ENCODE measurements at regions not wholly inside any gene's neighbourhood (a gene's known extent, or its start where the extent isn't known, plus 50 kb on each side); places are given as distances from the start of the nearest gene placed in this dataset.

DNA sequence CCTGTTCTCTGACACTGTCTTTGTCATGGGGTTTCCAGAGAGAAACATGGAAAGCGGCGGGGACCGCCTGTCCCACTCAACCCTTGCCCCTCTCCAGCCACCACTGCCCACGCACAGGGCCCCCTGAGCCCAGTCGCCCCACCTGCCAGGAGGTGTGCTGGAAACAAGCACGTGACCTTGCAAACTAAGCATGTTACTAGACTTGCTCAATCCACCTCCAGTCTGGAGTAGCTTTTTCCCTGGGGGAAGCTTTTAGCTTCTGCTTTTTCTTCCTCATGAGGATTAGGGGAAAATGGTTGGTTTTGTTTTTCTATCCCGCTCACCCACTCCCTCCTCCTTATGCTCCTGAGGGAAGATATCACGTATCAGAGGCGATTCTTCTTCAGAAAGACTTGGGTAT is 105.7 kb downstream of the PLEKHG1 start:
- Histone ChIP-seq H2AFZ (ENCODE audit: low read depth) (no peak overlapping the region), H3K79me2 (ENCODE audit: insufficient read depth, low read depth) (no peaks in the 10 kb centered on the region), H3K27me3 (ENCODE audit: insufficient read depth, low read depth) (no peaks in the 10 kb centered on the region), H3K4me3 (IDR thresholded peaks at IDR 0.05; ENCODE audit: insufficient read depth, low read depth, low read length) (no peak overlapping the region), H3K4me2 (no peak overlapping the region), H3K36me3 (ENCODE audit: insufficient read depth) (no peaks in the 10 kb centered on the region), H3K9ac (no peak overlapping the region), H3K4me1 (ENCODE audit: low read depth, poor library complexity, severe bottlenecking) (peaks cover 20% of the 10 kb centered on the region), H3K27ac (no peak overlapping the region), H4K20me1 (ENCODE audit: insufficient read depth) (no peaks in the 10 kb centered on the region)
- TF ChIP-seq, protein P1, sequence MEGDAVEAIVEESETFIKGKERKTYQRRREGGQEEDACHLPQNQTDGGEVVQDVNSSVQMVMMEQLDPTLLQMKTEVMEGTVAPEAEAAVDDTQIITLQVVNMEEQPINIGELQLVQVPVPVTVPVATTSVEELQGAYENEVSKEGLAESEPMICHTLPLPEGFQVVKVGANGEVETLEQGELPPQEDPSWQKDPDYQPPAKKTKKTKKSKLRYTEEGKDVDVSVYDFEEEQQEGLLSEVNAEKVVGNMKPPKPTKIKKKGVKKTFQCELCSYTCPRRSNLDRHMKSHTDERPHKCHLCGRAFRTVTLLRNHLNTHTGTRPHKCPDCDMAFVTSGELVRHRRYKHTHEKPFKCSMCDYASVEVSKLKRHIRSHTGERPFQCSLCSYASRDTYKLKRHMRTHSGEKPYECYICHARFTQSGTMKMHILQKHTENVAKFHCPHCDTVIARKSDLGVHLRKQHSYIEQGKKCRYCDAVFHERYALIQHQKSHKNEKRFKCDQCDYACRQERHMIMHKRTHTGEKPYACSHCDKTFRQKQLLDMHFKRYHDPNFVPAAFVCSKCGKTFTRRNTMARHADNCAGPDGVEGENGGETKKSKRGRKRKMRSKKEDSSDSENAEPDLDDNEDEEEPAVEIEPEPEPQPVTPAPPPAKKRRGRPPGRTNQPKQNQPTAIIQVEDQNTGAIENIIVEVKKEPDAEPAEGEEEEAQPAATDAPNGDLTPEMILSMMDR (conservative IDR thresholded peaks at IDR 0.05; ENCODE audit: low read depth, low read length): no peak

DNA sequence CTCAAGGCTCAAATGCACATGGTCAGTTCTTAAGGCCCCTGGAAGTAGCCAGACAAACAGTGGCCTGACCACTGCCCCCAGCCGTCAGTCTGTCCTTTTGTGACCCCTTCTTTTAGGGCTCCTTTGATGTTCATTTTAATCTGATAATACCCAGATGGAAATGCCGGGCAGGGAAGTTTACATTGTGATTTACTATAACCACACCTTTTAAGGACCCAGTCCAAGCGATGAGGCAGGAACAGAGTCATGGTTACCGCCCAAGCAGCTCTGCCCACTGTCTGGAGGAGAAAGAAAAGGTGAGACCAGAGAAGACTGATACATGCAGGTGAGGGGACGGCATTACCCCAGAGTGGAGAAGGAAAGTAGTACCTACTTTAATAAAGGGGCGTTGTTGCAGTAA is 110.6 kb downstream of the PLEKHG1 start:
- no peak overlapping the region for H2AFZ ChIP-seq (ENCODE audit: low read depth)
- H3K27me3 ChIP-seq (ENCODE audit: insufficient read depth, low read depth): no peaks in the 10 kb centered on the region
- no peaks in the 10 kb centered on the region for H3K36me3 ChIP-seq (ENCODE audit: insufficient read depth)
- no peak overlapping the region for H3K9ac ChIP-seq
- H3K79me2 ChIP-seq (ENCODE audit: insufficient read depth, low read depth): no peaks in the 10 kb centered on the region
- H3K4me1 ChIP-seq (ENCODE audit: low read depth, poor library complexity, severe bottlenecking): peaks cover 20% of the 10 kb centered on the region
- no peak overlapping the region for H3K4me3 ChIP-seq (IDR thresholded peaks at IDR 0.05; ENCODE audit: insufficient read depth, low read depth, low read length)
- H3K27ac ChIP-seq: no peak overlapping the region
- H3K4me2 ChIP-seq: no peak overlapping the region
- H4K20me1 ChIP-seq (ENCODE audit: insufficient read depth): no peaks in the 10 kb centered on the region
- TF ChIP-seq, protein P1 (conservative IDR thresholded peaks at IDR 0.05; ENCODE audit: low read depth, low read length): no peak

GRCh38 chr6:150711061-150711460 is 111.4 kb downstream of the PLEKHG1 start:
- no peaks in the 10 kb centered on the region for H4K20me1 ChIP-seq (ENCODE audit: insufficient read depth)
- H3K79me2 ChIP-seq (ENCODE audit: insufficient read depth, low read depth): no peaks in the 10 kb centered on the region
- H3K4me1 ChIP-seq (ENCODE audit: low read depth, poor library complexity, severe bottlenecking): peaks cover 20% of the 10 kb centered on the region

DNA sequence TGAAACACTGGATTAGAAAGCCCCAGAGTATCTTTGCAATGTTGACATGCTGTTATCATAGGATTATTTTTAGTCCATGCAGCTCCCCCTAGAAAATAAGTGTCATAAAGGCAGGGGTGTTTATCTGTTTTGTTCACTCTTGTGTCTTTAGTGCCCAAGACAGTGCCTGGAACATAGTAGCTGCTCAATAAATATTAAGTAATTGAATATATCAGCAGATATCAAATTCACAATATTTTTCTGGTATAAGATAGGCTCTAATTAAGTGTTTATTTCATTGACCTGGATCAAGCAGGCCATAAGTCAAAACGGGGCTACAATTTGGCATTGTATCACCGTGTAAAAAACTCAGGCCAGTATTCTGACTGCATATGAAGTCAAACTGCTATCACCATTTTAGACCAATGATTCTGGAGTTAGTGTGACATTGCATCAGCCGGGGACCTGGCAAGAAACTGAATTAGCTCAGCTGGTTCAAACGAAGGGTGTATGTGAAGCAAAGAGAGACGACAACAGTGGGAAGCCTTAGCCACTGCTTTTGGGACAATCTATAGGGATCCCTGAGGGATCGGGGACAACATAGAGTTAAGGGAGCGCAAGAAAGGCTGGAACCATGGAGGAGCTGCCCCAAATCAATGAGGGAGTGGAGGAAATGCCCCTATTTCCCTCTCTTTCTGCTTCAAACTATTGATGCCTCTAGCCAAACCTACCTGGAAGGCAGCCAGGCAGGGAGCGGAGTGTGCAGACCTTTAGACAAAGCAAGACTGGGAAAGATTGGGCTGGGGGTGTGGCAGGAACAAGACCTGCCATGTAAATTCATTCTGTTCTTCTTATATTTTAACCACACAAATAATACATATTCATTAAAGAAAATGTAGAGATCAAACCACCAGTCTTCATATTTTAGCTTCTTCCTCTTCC is 112.2 kb downstream of the PLEKHG1 start:
- Histone ChIP-seq H3K27me3 (ENCODE audit: insufficient read depth, low read depth) (no peaks in the 10 kb centered on the region), H2AFZ (ENCODE audit: low read depth) (no peak overlapping the region), H3K4me1 (ENCODE audit: low read depth, poor library complexity, severe bottlenecking) (peaks cover 20% of the 10 kb centered on the region), H3K36me3 (ENCODE audit: insufficient read depth) (no peaks in the 10 kb centered on the region), H3K27ac (no peak overlapping the region), H3K4me2 (no peak overlapping the region), H3K4me3 (IDR thresholded peaks at IDR 0.05; ENCODE audit: insufficient read depth, low read depth, low read length) (no peak overlapping the region), H4K20me1 (ENCODE audit: insufficient read depth) (no peaks in the 10 kb centered on the region), H3K9ac (no peak overlapping the region), H3K79me2 (ENCODE audit: insufficient read depth, low read depth) (no peaks in the 10 kb centered on the region)
- TF ChIP-seq, protein P1 (conservative IDR thresholded peaks at IDR 0.05; ENCODE audit: low read depth, low read length): no peak

More at GRCh38 chr6:150711061-150711460, 111.4 kb downstream of the PLEKHG1 start:
- Histone ChIP-seq H3K36me3 (ENCODE audit: insufficient read depth) (no peaks in the 10 kb centered on the region), H3K27me3 (ENCODE audit: insufficient read depth, low read depth) (no peaks in the 10 kb centered on the region), H3K4me3 (IDR thresholded peaks at IDR 0.05; ENCODE audit: insufficient read depth, low read depth, low read length) (no peak overlapping the region), H3K4me2 (no peak overlapping the region), H3K9ac (no peak overlapping the region), H2AFZ (ENCODE audit: low read depth) (no peak overlapping the region), H3K27ac (no peak overlapping the region)
- TF ChIP-seq, protein P1 (conservative IDR thresholded peaks at IDR 0.05; ENCODE audit: low read depth, low read length): no peak

Measured in KMS-11 (cell line).